Mucosa of descending colon (tissue), 3 donors: ENCODE measurements at regions not wholly inside any gene's neighbourhood (a gene's known extent, or its start where the extent isn't known, plus 50 kb on each side); places are given as distances from the start of the nearest gene placed in this dataset.

ENCODE experiments used
- ATAC-seq: fragments of 200-7000 bp; cut with Tn5 transposase; one replicate; pipeline ENCODE4 v1.9.1; 2020; ENCODE audit warnings: mild to moderate bottlenecking, moderate library complexity
- DNase-seq, 3 donors: peaks; one replicate each; pipeline ENCODE4 v3.0.0-alpha.2; 2020
- H3K36me3 ChIP-seq: fragments of 200-600 bp; one replicate; pipeline ENCODE4 v1.8.0; 2021; ENCODE audit warnings: low read depth, mild to moderate bottlenecking
- H3K4me1 ChIP-seq: fragments of 200-600 bp; one replicate; pipeline ENCODE4 v1.8.0; 2021; ENCODE audit warnings: low read depth, mild to moderate bottlenecking
- H3K4me3 ChIP-seq: fragments of 200-600 bp; one replicate; pipeline ENCODE4 v1.8.0; 2021; ENCODE audit warnings: mild to moderate bottlenecking
- H3K9me3 ChIP-seq: fragments of 200-600 bp; one replicate; pipeline ENCODE4 v1.8.0; 2021; ENCODE audit warnings: mild to moderate bottlenecking
- CTCF ChIP-seq: fragments of 200-600 bp; IDR thresholded peaks from one replicate; pipeline ENCODE4 v1.8.0; 2022; ENCODE audit warnings: antibody characterized with exemption, mild to moderate bottlenecking
- intact Hi-C, 2 donors: fragments of 100-400 bp; cut with DNase I in 1 of 2; cut with micrococcal nuclease in 1 of 2; formaldehyde crosslinking; loops; one replicate each; pipeline versions ENCODE4 v1.11.0 to v1.11.1; 2022; cut with DNase I, micrococcal nuclease
- donor health status: DM: no; HTN: no; CAD: no; lungs with moderate emphysema.
- donor health status: DM: no; HTN: no; CAD: no.
- donor health status: DM: no; HTN: yes; CAD: no.

DNA sequence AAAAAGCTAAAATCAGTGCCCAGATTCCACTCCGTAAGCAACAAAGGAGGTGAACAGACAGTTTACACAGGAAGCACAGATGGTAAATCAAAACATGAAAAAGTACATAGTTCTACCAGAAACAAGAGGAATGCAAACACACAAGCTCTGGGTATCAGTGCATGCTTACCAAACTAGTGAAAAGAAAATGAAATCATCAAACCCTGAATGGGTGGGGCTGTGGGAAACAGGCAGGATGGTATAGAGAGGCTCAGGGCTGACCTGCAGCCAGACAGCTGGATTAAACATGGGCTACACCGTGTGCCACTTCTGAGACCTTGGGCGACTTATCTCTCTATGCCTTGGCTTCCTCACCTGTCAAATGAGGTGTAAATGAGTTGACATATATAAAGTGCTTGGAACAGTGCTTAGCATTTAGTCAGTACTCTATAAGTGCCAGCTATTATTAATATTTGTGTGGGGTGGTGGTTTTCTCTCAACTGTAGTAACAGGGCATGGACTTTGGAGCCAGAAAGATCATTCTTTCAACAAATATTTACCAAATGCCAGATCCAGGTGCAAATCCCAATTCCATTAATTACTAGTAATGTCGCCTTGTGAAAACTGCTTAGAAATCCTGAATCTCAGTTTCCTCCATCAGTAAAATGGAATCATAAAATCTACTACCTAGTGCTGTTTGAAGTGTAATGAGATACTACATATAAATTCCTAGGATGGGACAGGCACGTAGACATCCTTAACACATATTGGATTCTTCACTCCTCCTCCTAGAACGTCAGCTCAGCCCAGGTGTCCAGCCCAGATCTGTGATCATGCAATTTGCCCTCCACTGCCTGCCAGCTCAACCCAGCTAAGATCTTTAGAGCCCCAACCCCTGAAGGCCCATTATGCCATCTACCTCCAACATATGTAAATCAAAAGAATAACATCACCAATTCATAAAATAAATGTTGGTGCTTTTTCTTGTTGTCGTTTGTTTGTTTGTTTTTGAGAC, 55.5 kb upstream of the SMAD3 start:
- no peak overlapping the region for H3K4me3 ChIP-seq
- intact Hi-C loops = no loop called here
- no peaks in the 10 kb centered on the region for H3K9me3 ChIP-seq
- no peak for TF ChIP-seq CTCF
- ATAC-seq (no peak), DNase-seq (no peak)
- H3K36me3 ChIP-seq = no peaks in the 10 kb centered on the region
- H3K4me1 ChIP-seq = no peaks in the 10 kb centered on the region

DNA sequence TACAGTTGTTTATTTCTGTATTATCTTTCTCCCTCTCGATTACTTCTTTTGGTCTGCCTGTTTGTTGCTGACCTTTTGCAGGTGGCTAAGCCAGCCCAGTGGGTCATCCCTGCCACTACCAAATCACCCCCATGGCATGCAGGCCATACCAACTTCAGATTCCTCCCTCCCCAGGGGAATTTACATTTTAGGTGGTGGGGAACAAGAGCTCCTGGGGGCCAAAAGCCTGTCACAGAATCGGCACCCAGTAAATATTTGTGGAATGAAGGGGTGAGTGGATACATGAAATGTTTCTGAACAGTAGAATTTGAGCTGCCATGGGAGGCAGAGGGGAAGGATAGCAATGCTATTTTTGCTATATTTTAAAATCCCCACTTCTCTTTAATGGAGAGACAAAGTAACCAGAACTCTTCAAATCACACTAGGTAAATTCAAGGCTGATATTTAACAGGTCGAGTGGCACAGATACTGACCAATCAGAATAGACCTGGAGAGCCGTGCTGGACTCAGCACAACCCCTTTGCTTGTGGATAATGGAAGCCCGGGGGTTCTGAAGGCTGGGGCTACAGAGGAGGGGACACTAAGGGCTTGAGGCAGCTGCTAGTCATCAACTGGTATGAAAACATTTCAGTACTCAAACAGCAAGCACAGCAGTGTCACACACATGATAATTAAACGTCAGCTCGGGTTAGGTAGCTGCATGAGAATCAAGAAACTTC, 54.3 kb upstream of the SMAD3 start:
- intact Hi-C loops = no loop called here
- Histone ChIP-seq H3K4me1 (no peaks in the 10 kb centered on the region), H3K9me3 (no peaks in the 10 kb centered on the region), H3K4me3 (no peak overlapping the region), H3K36me3 (no peaks in the 10 kb centered on the region)
- DNase-seq (no peak), ATAC-seq (no peak)
- TF ChIP-seq CTCF = no peak

GRCh38 chr15:67011617-67012005, 53.8 kb upstream of the SMAD3 start:
- Histone ChIP-seq H3K4me1 (no peaks in the 10 kb centered on the region), H3K9me3 (no peaks in the 10 kb centered on the region), H3K4me3 (no peak overlapping the region), H3K36me3 (no peaks in the 10 kb centered on the region)
- TF ChIP-seq CTCF = no peak
- DNase-seq (no peak), ATAC-seq (no peak)
- intact Hi-C loops = no loop called here

GRCh38 chr15:67013696-67014095, 51.7 kb upstream of the SMAD3 start:
- H3K9me3 ChIP-seq = no peaks in the 10 kb centered on the region
- no peaks in the 10 kb centered on the region for H3K36me3 ChIP-seq
- no peaks in the 10 kb centered on the region for H3K4me1 ChIP-seq
- ATAC-seq (no peak), DNase-seq (no peak)
- intact Hi-C loops = no loop called here
- H3K4me3 ChIP-seq = no peak overlapping the region
- TF ChIP-seq CTCF = no peak
